SU-DHL-6 (cell line): ENCODE measurements at regions not wholly inside any gene's neighbourhood (a gene's known extent, or its start where the extent isn't known, plus 50 kb on each side); places are given as distances from the start of the nearest gene placed in this dataset.

Source experiments
- H2AFZ ChIP-seq: fragments of 200-600 bp; sonication (generic); 2 replicates; pipeline ENCODE4 v1.6.1; 2014; ENCODE audit warnings: low read depth, mild to moderate bottlenecking, moderate library complexity, mixed read lengths, antibody characterized with exemption, low read length; ENCODE audit not compliant: severe bottlenecking
- H3F3A ChIP-seq: fragments of 200-600 bp; shearing (Covaris generic); 2 replicates; pipeline ENCODE4 v1.6.0; 2016; ENCODE audit warnings: antibody characterized with exemption, mild to moderate bottlenecking; ENCODE audit not compliant: insufficient read depth
- H3K27ac ChIP-seq: fragments of 200-600 bp; sonication (generic); 2 replicates; pipeline ENCODE4 v1.5.1; 2016; ENCODE audit warnings: low read depth, mild to moderate bottlenecking, low read length, moderate library complexity, mixed read lengths
- H3K27me3 ChIP-seq: fragments of 200-600 bp; sonication (generic), shearing (Covaris generic); 2 replicates; pipeline ENCODE4 v1.6.0; 2014; ENCODE audit warnings: mild to moderate bottlenecking, low read length
- H3K36me3 ChIP-seq: fragments of 200-600 bp; sonication (generic); 2 replicates; pipeline ENCODE4 v1.6.1; 2014; ENCODE audit warnings: mild to moderate bottlenecking, low read length, mixed read lengths
- H3K4me2 ChIP-seq: fragments of 300-600, 200-600 bp; shearing (Covaris generic), sonication (generic); 2 replicates; pipeline ENCODE4 v1.6.0; 2014; ENCODE audit warnings: low read length, low read depth, mild to moderate bottlenecking; ENCODE audit not compliant: poor library complexity, severe bottlenecking
- H3K4me3 ChIP-seq: fragments of 200-600 bp; sonication (generic); 2 replicates; pipeline ENCODE4 v1.5.1; 2014; ENCODE audit warnings: antibody characterized with exemption, low read length, mild to moderate bottlenecking, mixed read lengths; ENCODE audit not compliant: insufficient read depth, poor library complexity, severe bottlenecking
- H3K79me2 ChIP-seq: fragments of 200-600 bp; sonication (generic); 2 replicates; pipeline ENCODE4 v1.6.1; 2014; ENCODE audit warnings: mild to moderate bottlenecking, low read length, moderate library complexity; ENCODE audit not compliant: insufficient read depth
- H3K9ac ChIP-seq: fragments of 200-600 bp; sonication (generic); 2 replicates; pipeline ENCODE4 v1.7.0; 2014; ENCODE audit warnings: mild to moderate bottlenecking, low read length
- H3K9me2 ChIP-seq: fragments of 200-600 bp; sonication (generic); replicated peaks from 2 replicates; pipeline ENCODE4 v1.6.1; 2014; ENCODE audit warnings: low read length; ENCODE audit not compliant: insufficient read depth
- H3K9me3 ChIP-seq: fragments of 200-600 bp; sonication (generic); 2 replicates; pipeline ENCODE4 v1.6.1; 2014; ENCODE audit warnings: low read length, mixed read lengths; ENCODE audit not compliant: insufficient read depth
- H4K20me1 ChIP-seq: fragments of 200-600 bp; sonication (generic); 2 replicates; pipeline ENCODE4 v1.6.1; 2014; ENCODE audit warnings: low read depth, mild to moderate bottlenecking, antibody characterized with exemption, low read length, moderate library complexity, mixed read lengths
- CTCF ChIP-seq: fragments of 200-600 bp; sonication (generic); IDR thresholded peaks from one replicate; pipeline ENCODE4 v1.5.1; 2017; ENCODE audit warnings: antibody characterized with exemption, mild to moderate bottlenecking, low read length, moderate library complexity; ENCODE audit not compliant: insufficient read depth, poor library complexity, severe bottlenecking
- EZH2phosphoT487 ChIP-seq: fragments of 200-600 bp; sonication (generic), shearing (Covaris generic); conservative IDR thresholded peaks from 2 replicates; pipeline ENCODE4 v1.6.1; 2018; ENCODE audit warnings: mild to moderate bottlenecking, antibody characterized with exemption, low read length, moderate library complexity, mixed read lengths

GRCh38 chr1:25020173-25020845, 90.2 kb upstream of the RUNX3 start:
- H3K4me2 ChIP-seq: peak overlapping the region; percentile 42
- H3F3A ChIP-seq: peaks cover 15% of the 10 kb centered on the region
- H3K36me3 ChIP-seq: no peaks in the 10 kb centered on the region
- no peaks in the 10 kb centered on the region for H3K27me3 ChIP-seq
- H3K9me2 ChIP-seq: no peaks in the 10 kb centered on the region
- H3K27ac ChIP-seq: peak overlapping the region; percentile 96
- no peak overlapping the region for H2AFZ ChIP-seq
- no peak overlapping the region for H3K9ac ChIP-seq
- no peaks in the 10 kb centered on the region for H3K79me2 ChIP-seq
- TF ChIP-seq EZH2phosphoT487: no peak
- TF ChIP-seq CTCF: no peak
- no peaks in the 10 kb centered on the region for H3K9me3 ChIP-seq
- no peak overlapping the region for H3K4me3 ChIP-seq
- no peaks in the 10 kb centered on the region for H4K20me1 ChIP-seq

DNA sequence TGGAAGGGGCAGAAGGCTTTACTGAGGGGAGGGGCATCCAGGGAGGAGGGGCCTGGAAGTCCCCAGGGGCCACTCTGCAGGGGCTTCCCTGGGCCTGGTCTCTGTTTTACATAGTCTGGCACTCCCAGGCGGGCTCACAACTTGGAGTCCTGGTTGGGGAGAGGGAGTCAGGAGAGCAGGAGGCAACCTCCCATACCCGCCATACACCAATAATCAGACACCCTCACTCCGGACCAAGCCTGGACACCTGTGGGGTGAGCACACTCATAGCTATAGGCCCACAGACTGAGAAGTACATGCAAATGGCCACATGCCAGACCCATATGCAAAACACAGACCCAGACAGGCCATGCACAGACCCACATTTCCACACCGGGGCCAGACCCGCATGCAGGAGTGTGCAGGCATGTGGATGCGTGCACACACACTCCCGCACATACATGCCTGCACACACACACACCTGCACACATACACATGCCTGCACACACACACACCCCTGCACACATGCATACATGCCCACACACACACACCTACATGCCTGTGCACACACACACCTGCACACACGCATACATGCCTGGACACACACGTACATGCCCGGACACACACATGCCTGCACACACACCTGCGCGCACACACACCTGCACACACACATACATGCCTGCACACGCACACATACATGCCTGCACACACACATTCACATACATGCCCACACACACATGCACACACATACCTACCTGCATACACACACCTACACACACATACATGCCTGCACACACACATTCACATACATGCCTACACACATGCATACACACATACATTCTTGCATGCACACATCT, 89.5 kb upstream of the RUNX3 start:
- H3K9ac ChIP-seq: peak overlapping the region; percentile 34
- peaks cover 15% of the 10 kb centered on the region for H3F3A ChIP-seq
- TF ChIP-seq EZH2phosphoT487 (no peak), CTCF (no peak)
- peak overlapping the region; percentile 42 for H3K4me2 ChIP-seq
- H4K20me1 ChIP-seq: no peaks in the 10 kb centered on the region
- H3K79me2 ChIP-seq: no peaks in the 10 kb centered on the region
- no peaks in the 10 kb centered on the region for H3K27me3 ChIP-seq
- no peaks in the 10 kb centered on the region for H3K36me3 ChIP-seq
- no peaks in the 10 kb centered on the region for H3K9me3 ChIP-seq
- peak overlapping the region; percentile 96 for H3K27ac ChIP-seq
- H2AFZ ChIP-seq: no peak overlapping the region
- no peak overlapping the region for H3K4me3 ChIP-seq
- no peaks in the 10 kb centered on the region for H3K9me2 ChIP-seq

- peak overlapping the region; percentile 42 for H3K4me2 ChIP-seq
- no peaks in the 10 kb centered on the region for H3K9me3 ChIP-seq
- peaks cover 15% of the 10 kb centered on the region for H3F3A ChIP-seq
- no peaks in the 10 kb centered on the region for H3K79me2 ChIP-seq
- TF ChIP-seq CTCF: no peak
- TF ChIP-seq EZH2phosphoT487: no peak
- no peaks in the 10 kb centered on the region for H3K9me2 ChIP-seq
- H3K27ac ChIP-seq: peak overlapping the region; percentile 96
- H3K4me3 ChIP-seq: no peak overlapping the region
- H3K36me3 ChIP-seq: no peaks in the 10 kb centered on the region
- no peaks in the 10 kb centered on the region for H3K27me3 ChIP-seq
- H4K20me1 ChIP-seq: no peaks in the 10 kb centered on the region
- H3K9ac ChIP-seq: peak overlapping the region; percentile 34
- H2AFZ ChIP-seq: no peak overlapping the region
Measured at GRCh38 chr1:25018943-25019336, 88.9 kb upstream of the RUNX3 start.
